ENCODE measurements at regions not wholly inside any gene's neighbourhood (a gene's known extent, or its start where the extent isn't known, plus 50 kb on each side); places are given as distances from the start of the nearest gene placed in this dataset.

DNA sequence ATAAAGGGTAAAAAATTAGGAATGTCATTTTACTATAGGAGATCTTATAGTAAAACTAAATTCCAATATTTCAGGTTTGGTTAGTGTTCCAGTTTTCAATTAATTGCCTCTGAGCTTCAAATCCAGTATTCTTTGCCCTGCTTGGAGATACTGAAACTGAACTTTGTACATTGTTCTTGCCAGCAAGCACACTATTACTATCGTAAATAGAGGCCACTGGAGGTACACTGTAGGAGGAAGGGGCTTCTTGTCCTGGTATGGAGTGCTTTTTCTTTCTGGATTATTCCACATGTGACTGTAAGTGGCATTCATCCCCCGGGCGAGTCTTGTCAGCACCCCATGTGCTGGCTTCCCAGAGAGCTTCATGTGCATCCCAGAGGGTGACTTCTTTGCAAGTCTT is 234.7 kb upstream of the PTPRZ1 start:
- H3K4me1 ChIP-seq = no peaks in the 10 kb centered on the region
- H3K4me3 ChIP-seq = no peak overlapping the region
- H3K27ac ChIP-seq = no peak overlapping the region
- no peaks in the 10 kb centered on the region for H3K9me3 ChIP-seq
- TF ChIP-seq POLR2A (IDR thresholded peaks at IDR 0.05) (no peak), POLR2AphosphoS5 (IDR thresholded peaks at IDR 0.05; ENCODE audit: insufficient read depth in 1 of 2, low read depth in 1 of 2) (no peak)
- TF ChIP-seq, protein P1, sequence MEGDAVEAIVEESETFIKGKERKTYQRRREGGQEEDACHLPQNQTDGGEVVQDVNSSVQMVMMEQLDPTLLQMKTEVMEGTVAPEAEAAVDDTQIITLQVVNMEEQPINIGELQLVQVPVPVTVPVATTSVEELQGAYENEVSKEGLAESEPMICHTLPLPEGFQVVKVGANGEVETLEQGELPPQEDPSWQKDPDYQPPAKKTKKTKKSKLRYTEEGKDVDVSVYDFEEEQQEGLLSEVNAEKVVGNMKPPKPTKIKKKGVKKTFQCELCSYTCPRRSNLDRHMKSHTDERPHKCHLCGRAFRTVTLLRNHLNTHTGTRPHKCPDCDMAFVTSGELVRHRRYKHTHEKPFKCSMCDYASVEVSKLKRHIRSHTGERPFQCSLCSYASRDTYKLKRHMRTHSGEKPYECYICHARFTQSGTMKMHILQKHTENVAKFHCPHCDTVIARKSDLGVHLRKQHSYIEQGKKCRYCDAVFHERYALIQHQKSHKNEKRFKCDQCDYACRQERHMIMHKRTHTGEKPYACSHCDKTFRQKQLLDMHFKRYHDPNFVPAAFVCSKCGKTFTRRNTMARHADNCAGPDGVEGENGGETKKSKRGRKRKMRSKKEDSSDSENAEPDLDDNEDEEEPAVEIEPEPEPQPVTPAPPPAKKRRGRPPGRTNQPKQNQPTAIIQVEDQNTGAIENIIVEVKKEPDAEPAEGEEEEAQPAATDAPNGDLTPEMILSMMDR (IDR thresholded peaks at IDR 0.05) = no peak
- no peaks in the 10 kb centered on the region for H3K36me3 ChIP-seq
- no peak for DNase-seq (ENCODE audit: extremely low spot score in 2 of 2)
- intact Hi-C loops (cut with DNase I) = no loop called here
- H3K27me3 ChIP-seq = no peaks in the 10 kb centered on the region

GRCh38 chr7:121634356-121634755 is 238.2 kb upstream of the FAM3C start:
- H3K27me3 ChIP-seq = no peaks in the 10 kb centered on the region
- H3K4me3 ChIP-seq = no peak overlapping the region
- no peak overlapping the region for H3K27ac ChIP-seq
- no peaks in the 10 kb centered on the region for H3K36me3 ChIP-seq
- TF ChIP-seq POLR2A (IDR thresholded peaks at IDR 0.05) = no peak
- no peaks in the 10 kb centered on the region for H3K9me3 ChIP-seq
- no peaks in the 10 kb centered on the region for H3K4me1 ChIP-seq
- intact Hi-C loops (cut with DNase I) = no loop called here
- no peak for DNase-seq (ENCODE audit: extremely low spot score in 2 of 2)

DNA sequence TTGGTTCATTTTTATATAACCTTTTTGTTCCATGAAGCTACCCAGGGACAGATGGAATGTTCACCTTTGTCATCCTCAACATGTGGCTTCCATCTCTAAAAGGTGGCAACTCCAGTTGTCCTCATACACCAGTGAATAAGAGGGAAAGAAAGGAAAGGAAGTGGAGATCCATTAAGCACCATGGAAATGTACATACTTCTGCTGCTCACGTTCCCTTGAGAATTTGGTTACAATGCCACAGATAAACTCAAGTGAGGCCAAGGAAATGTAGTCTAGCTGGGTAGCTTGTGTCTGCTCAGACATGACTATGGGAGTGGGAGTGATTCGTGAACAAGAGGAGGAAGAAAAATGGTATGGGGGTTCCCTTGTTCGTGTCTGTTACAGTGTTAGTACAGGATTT is 237.1 kb upstream of the FAM3C start:
- TF ChIP-seq, protein P1 (IDR thresholded peaks at IDR 0.05) = no peak
- TF ChIP-seq POLR2AphosphoS5 (IDR thresholded peaks at IDR 0.05; ENCODE audit: insufficient read depth in 1 of 2, low read depth in 1 of 2) (no peak), POLR2A (IDR thresholded peaks at IDR 0.05) (no peak)
- no peaks in the 10 kb centered on the region for H3K9me3 ChIP-seq
- no peaks in the 10 kb centered on the region for H3K27me3 ChIP-seq
- H3K27ac ChIP-seq = no peak overlapping the region
- no peaks in the 10 kb centered on the region for H3K36me3 ChIP-seq
- no peaks in the 10 kb centered on the region for H3K4me1 ChIP-seq
- no peak overlapping the region for H3K4me3 ChIP-seq
- DNase-seq (ENCODE audit: extremely low spot score in 2 of 2) = no peak
- intact Hi-C loops (cut with DNase I) = no loop called here

DNA sequence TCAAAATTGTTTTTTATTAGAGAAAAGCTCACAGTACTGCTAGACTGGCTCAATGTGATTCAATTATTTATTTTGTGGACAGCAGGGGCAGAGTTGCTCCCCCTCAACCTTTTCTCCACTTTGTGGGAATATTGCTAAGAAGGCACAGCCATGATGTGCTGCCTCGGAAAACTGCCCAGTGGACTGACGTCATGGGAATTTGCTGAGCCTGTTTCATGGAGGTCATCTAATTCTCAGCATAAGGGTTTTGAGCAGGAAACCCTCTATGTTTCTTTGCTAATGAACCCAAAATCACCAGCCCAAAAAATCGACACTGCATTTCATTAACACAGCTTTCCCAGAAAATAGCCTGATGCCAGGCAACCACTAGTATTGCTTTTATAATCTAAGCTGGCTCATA is 228.8 kb upstream of the FAM3C start:
- intact Hi-C loops (cut with DNase I) = no loop called here
- no peaks in the 10 kb centered on the region for H3K9me3 ChIP-seq
- H3K27ac ChIP-seq = no peak overlapping the region
- H3K4me1 ChIP-seq = no peaks in the 10 kb centered on the region
- TF ChIP-seq POLR2A (IDR thresholded peaks at IDR 0.05) = no peak
- no peak for TF ChIP-seq POLR2AphosphoS5 (IDR thresholded peaks at IDR 0.05; ENCODE audit: insufficient read depth in 1 of 2, low read depth in 1 of 2)
- TF ChIP-seq, protein P1 (IDR thresholded peaks at IDR 0.05) = no peak
- no peaks in the 10 kb centered on the region for H3K27me3 ChIP-seq
- H3K4me3 ChIP-seq = no peak overlapping the region
- no peaks in the 10 kb centered on the region for H3K36me3 ChIP-seq
- DNase-seq (ENCODE audit: extremely low spot score in 2 of 2) = no peak

- DNase-seq (ENCODE audit: extremely low spot score in 2 of 2) = no peak
- intact Hi-C loops (cut with DNase I) = no loop called here
- H3K36me3 ChIP-seq = no peaks in the 10 kb centered on the region
- no peaks in the 10 kb centered on the region for H3K4me1 ChIP-seq
- no peak overlapping the region for H3K4me3 ChIP-seq
- no peaks in the 10 kb centered on the region for H3K9me3 ChIP-seq
- TF ChIP-seq POLR2A (IDR thresholded peaks at IDR 0.05) (no peak), POLR2AphosphoS5 (IDR thresholded peaks at IDR 0.05; ENCODE audit: insufficient read depth in 1 of 2, low read depth in 1 of 2) (no peak)
- TF ChIP-seq, protein P1 (IDR thresholded peaks at IDR 0.05) = no peak
- H3K27ac ChIP-seq = no peak overlapping the region
- no peaks in the 10 kb centered on the region for H3K27me3 ChIP-seq
Observed at GRCh38 chr7:121623130-121623872, 227.2 kb upstream of the FAM3C start.
